ENCODE measurements at regions not wholly inside any gene's neighbourhood (a gene's known extent, or its start where the extent isn't known, plus 50 kb on each side); places are given as distances from the start of the nearest gene placed in this dataset.

GRCh38 chr14:30251017-30251416, 307.9 kb upstream of the G2E3 start:
- Histone ChIP-seq H3K4me3 (ENCODE audit: low read length, poor library complexity, severe bottlenecking) (no peak overlapping the region), H3K4me2 (ENCODE audit: low read depth, low read length, poor library complexity, severe bottlenecking) (no peak overlapping the region), H3K9ac (ENCODE audit: low read depth, low read length, poor library complexity, severe bottlenecking) (no peak overlapping the region), H3K9me2 (replicated peaks; ENCODE audit: low read depth, low read length) (no peaks in the 10 kb centered on the region), H3K27me3 (ENCODE audit: insufficient read depth, low read length, poor library complexity, severe bottlenecking) (no peaks in the 10 kb centered on the region), H4K20me1 (ENCODE audit: insufficient read depth, low read length, poor library complexity, severe bottlenecking) (no peaks in the 10 kb centered on the region), H3K4me1 (ENCODE audit: insufficient read depth, low read length, poor library complexity, severe bottlenecking) (no peaks in the 10 kb centered on the region), H2AFZ (ENCODE audit: low read length) (no peak overlapping the region), H3K9me3 (ENCODE audit: insufficient read depth, low read depth, low read length) (no peaks in the 10 kb centered on the region), H3K36me3 (ENCODE audit: insufficient read depth, low read length) (no peaks in the 10 kb centered on the region), H3K79me2 (ENCODE audit: insufficient read depth, low read length) (no peaks in the 10 kb centered on the region), H3F3A (ENCODE audit: low read depth) (no peaks in the 10 kb centered on the region)
- TF ChIP-seq EZH2phosphoT487 (IDR thresholded peaks at IDR 0.05; ENCODE audit: borderline replicate concordance) (no peak), CTCF (conservative IDR thresholded peaks at IDR 0.05; ENCODE audit: low read length) (no peak)

DNA sequence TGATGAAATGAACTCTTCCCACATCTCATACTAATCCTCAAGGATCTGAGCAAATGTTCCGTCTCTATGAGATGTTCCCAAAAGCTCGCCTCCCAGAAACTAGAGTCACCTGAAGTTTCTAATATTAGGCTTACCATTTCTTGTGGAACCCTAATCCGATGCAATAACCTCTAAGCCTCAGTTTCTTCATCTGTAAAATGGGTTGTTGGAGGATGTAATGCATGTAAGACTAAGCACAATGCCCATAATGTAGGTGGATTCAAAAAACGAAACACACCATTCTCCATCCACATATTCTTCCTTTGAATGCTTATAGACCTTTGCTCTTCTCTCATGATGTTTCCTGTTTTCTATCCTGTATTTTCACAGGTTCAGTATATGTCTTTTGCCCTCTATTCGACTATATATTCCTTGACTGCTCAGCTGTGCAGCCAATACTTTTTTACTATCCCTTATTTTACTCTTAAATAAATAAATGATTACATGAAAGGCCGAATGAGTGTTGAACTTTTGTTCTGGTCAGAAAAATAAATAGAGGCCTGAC, 307.3 kb upstream of the G2E3 start:
- H3F3A ChIP-seq (ENCODE audit: low read depth) = no peaks in the 10 kb centered on the region
- H3K9me2 ChIP-seq (replicated peaks; ENCODE audit: low read depth, low read length) = no peaks in the 10 kb centered on the region
- no peaks in the 10 kb centered on the region for H3K4me1 ChIP-seq (ENCODE audit: insufficient read depth, low read length, poor library complexity, severe bottlenecking)
- H3K4me2 ChIP-seq (ENCODE audit: low read depth, low read length, poor library complexity, severe bottlenecking) = no peak overlapping the region
- H3K27me3 ChIP-seq (ENCODE audit: insufficient read depth, low read length, poor library complexity, severe bottlenecking) = no peaks in the 10 kb centered on the region
- no peaks in the 10 kb centered on the region for H3K9me3 ChIP-seq (ENCODE audit: insufficient read depth, low read depth, low read length)
- TF ChIP-seq EZH2phosphoT487 (IDR thresholded peaks at IDR 0.05; ENCODE audit: borderline replicate concordance) (no peak), CTCF (conservative IDR thresholded peaks at IDR 0.05; ENCODE audit: low read length) (no peak)
- H3K9ac ChIP-seq (ENCODE audit: low read depth, low read length, poor library complexity, severe bottlenecking) = no peak overlapping the region
- no peak overlapping the region for H2AFZ ChIP-seq (ENCODE audit: low read length)
- no peak overlapping the region for H3K4me3 ChIP-seq (ENCODE audit: low read length, poor library complexity, severe bottlenecking)
- no peaks in the 10 kb centered on the region for H4K20me1 ChIP-seq (ENCODE audit: insufficient read depth, low read length, poor library complexity, severe bottlenecking)
- no peaks in the 10 kb centered on the region for H3K79me2 ChIP-seq (ENCODE audit: insufficient read depth, low read length)
- no peaks in the 10 kb centered on the region for H3K36me3 ChIP-seq (ENCODE audit: insufficient read depth, low read length)

DNA sequence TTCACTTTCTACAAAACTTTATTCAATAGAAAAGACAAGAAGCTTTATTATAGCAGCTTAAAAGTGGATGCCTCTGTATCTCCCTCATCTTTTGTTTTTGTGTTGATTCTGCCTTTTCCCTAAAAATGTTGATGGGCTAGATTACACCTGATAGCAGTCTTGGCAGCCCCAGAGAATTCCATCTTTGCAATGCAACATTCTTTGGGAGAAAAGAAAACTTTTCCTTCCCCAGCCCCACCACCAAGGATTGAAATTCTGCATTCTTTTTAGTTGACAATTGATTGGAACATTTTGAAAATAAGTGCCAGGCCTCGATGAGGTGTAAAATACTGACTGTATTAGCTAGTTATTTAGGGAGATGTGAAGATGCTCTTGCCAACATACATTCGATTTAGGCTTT, 306.8 kb upstream of the G2E3 start:
- Histone ChIP-seq H3K36me3 (ENCODE audit: insufficient read depth, low read length) (no peaks in the 10 kb centered on the region), H3F3A (ENCODE audit: low read depth) (no peaks in the 10 kb centered on the region), H3K4me1 (ENCODE audit: insufficient read depth, low read length, poor library complexity, severe bottlenecking) (no peaks in the 10 kb centered on the region), H3K79me2 (ENCODE audit: insufficient read depth, low read length) (no peaks in the 10 kb centered on the region), H3K9ac (ENCODE audit: low read depth, low read length, poor library complexity, severe bottlenecking) (no peak overlapping the region), H3K4me2 (ENCODE audit: low read depth, low read length, poor library complexity, severe bottlenecking) (no peak overlapping the region), H2AFZ (ENCODE audit: low read length) (no peak overlapping the region), H3K9me2 (replicated peaks; ENCODE audit: low read depth, low read length) (no peaks in the 10 kb centered on the region), H3K9me3 (ENCODE audit: insufficient read depth, low read depth, low read length) (no peaks in the 10 kb centered on the region), H3K4me3 (ENCODE audit: low read length, poor library complexity, severe bottlenecking) (no peak overlapping the region), H3K27me3 (ENCODE audit: insufficient read depth, low read length, poor library complexity, severe bottlenecking) (no peaks in the 10 kb centered on the region), H4K20me1 (ENCODE audit: insufficient read depth, low read length, poor library complexity, severe bottlenecking) (no peaks in the 10 kb centered on the region)
- no peak for TF ChIP-seq EZH2phosphoT487 (IDR thresholded peaks at IDR 0.05; ENCODE audit: borderline replicate concordance)
- no peak for TF ChIP-seq CTCF (conservative IDR thresholded peaks at IDR 0.05; ENCODE audit: low read length)

Measured in Loucy (cell line).